Adrenal gland (tissue), 9 donors: ENCODE measurements at regions not wholly inside any gene's neighbourhood (a gene's known extent, or its start where the extent isn't known, plus 50 kb on each side); places are given as distances from the start of the nearest gene placed in this dataset.

ENCODE experiments used
- DNase-seq, 7 donors: peaks; one replicate each; pipeline ENCODE4 v3.0.0-alpha.2; 2019 to 2020
- H3K27ac ChIP-seq, 5 donors: fragments of 200-600 bp; sonication (generic) in 4 of 5; 1 replicate in 3 of 5; 2 replicates in 2 of 5; pipeline versions ENCODE4 v1.5.1 to v1.8.0; 2016 to 2020; ENCODE audit warnings: mild to moderate bottlenecking in 1 of 5
- H3K27me3 ChIP-seq: fragments of 200-600 bp; 2 replicates; pipeline ENCODE4 v1.8.0; 2021
- H3K36me3 ChIP-seq, 2 donors: fragments of 200-600 bp; replicated peaks in 1 of 2; 1 replicate in 1 of 2; 2 replicates in 1 of 2; pipeline versions ENCODE4 v1.5.1 to v1.8.0; 2018 to 2022
- H3K4me1 ChIP-seq, 2 donors: fragments of 200-600 bp; replicated peaks in 1 of 2; 1 replicate in 1 of 2; 2 replicates in 1 of 2; pipeline versions ENCODE4 v1.5.1 to v1.8.0; 2018 to 2021
- H3K4me3 ChIP-seq, 4 donors: fragments of 200-600 bp; sonication (generic) in 3 of 4; one replicate each; pipeline ENCODE4 v1.5.1; 2016 to 2018
- H3K9me3 ChIP-seq, 3 donors: fragments of 200-600 bp; sonication (generic) in 1 of 3; replicated peaks in 1 of 3; 1 replicate in 2 of 3; 2 replicates in 1 of 3; pipeline versions ENCODE4 v1.5.1 to v1.8.0; 2016 to 2021
- POLR2A ChIP-seq, 2 donors: fragments of 450-650 bp; IDR thresholded peaks; one replicate each; pipeline ENCODE4 v1.6.1; 2017; ENCODE audit warnings: antibody characterized with exemption in 2 of 2, mild to moderate bottlenecking in 2 of 2, moderate library complexity in 1 of 2
- WGBS, 4 donors: extraction: QIAGEN DNeasy Blood & Tissue Kit in 2 of 4; methylation state at CpG; one replicate each; pipeline versions ENCODE4 v1.1.5 to v1.1.7; 2013 to 2017; 5-methylcytosine and 5-hydroxymethylcytosine counted together
- intact Hi-C, 2 donors: fragments of 100-400 bp; cut with DNase I; formaldehyde crosslinking; loops; one replicate each; pipeline versions ENCODE4 v1.14.1 to v1.15.0; 2022 to 2023
- TF ChIP-seq, protein P1 (sequence below), 6 experiments: fragments of 450-650 bp in 4 of 6; fragments of 200-600 bp in 2 of 6; sonication (generic) in 1 of 6; IDR thresholded peaks; 1 replicate in 5 of 6; 2 replicates in 1 of 6; pipeline versions ENCODE4 v1.5.1 to v1.8.0; 2016 to 2021; ENCODE audit warnings: antibody characterized with exemption in 6 of 6, mild to moderate bottlenecking in 2 of 6, moderate library complexity in 1 of 6
- donor health status: healthy with polysubstance abuse.
- donor health status: Bipolar disorder and iron deficiency.
- donor health status: DM: yes; HTN: yes; CAD: no.
- donor health status: DM: no; HTN: no; CAD: no.
- donor health status: DM: no; HTN: no; CAD: no.

DNA sequence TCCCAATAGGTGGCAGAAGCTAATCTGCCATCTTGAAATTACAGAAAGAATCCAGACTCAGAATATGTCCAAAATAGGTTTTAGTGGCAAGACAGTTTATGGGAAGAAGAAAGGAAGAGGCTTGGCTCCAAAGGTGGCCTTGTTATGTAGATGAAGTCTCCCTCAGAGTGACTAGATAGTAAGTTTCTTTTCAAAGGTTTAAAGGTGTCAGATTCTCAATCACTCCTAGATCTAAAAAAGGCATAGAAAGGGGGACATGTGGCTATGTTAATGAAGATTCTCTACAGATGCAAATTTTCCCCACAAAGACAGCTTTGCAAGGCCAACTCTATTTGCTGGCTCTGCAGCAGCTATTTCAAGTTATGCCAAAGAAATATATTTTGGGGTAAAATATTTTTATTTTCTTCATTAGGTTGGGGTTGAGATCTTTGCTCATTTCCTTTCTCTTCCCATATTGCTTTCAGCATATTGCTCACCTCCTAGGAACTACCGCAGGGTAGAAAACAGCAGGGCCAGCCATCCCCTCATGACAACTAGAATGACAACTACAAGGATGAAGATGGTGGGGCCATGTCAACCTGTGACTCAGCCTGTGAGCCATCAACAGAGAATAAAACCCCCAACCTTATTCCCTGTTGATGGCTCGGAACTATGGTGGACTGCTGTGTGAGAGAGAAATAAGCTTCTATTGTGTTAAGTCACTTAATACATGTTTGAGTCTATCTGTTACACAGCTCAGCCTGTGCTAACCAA is 274.0 kb upstream of the GALNT17 start:
- no peaks in the 10 kb centered on the region for H3K9me3 ChIP-seq
- no peak overlapping the region for H3K4me3 ChIP-seq
- intact Hi-C loops, result loop anchor here (5.0 to 10.0 kb wide), 2 partner anchors 657 to 874 kb away; no protein-coding TSS in a partner anchor
- WGBS, 4 donors, result 87 to 98% (median 90%) methylated on average over 2 of the region's 2 CpGs
- DNase-seq, result no peak
- H3K4me1 ChIP-seq, result no peaks in the 10 kb centered on the region
- H3K36me3 ChIP-seq, result no peaks in the 10 kb centered on the region
- TF ChIP-seq, protein P1, sequence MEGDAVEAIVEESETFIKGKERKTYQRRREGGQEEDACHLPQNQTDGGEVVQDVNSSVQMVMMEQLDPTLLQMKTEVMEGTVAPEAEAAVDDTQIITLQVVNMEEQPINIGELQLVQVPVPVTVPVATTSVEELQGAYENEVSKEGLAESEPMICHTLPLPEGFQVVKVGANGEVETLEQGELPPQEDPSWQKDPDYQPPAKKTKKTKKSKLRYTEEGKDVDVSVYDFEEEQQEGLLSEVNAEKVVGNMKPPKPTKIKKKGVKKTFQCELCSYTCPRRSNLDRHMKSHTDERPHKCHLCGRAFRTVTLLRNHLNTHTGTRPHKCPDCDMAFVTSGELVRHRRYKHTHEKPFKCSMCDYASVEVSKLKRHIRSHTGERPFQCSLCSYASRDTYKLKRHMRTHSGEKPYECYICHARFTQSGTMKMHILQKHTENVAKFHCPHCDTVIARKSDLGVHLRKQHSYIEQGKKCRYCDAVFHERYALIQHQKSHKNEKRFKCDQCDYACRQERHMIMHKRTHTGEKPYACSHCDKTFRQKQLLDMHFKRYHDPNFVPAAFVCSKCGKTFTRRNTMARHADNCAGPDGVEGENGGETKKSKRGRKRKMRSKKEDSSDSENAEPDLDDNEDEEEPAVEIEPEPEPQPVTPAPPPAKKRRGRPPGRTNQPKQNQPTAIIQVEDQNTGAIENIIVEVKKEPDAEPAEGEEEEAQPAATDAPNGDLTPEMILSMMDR (IDR thresholded peaks at IDR 0.05), result no peak
- TF ChIP-seq POLR2A (IDR thresholded peaks at IDR 0.05), result no peak
- H3K27ac ChIP-seq, result no peak overlapping the region
- H3K27me3 ChIP-seq, result no peaks in the 10 kb centered on the region

DNA sequence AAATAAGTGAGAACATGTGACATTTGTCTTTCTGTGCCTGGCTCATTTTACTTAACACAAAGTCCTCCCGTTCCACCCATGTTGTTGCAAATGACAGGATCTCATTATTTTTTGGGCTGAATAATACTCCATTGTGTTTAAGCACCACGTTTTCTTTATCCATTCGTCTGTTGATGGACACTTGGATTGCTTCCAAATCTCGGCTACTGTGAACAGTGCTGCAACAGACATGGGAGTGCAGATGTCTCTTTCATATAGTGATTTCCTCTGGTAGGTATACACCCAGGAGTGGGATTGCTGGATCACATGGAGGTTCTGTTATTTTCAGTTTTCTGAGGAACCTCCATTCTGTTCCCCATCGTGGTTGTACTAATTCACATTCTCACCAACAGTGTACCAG is 264.4 kb upstream of the GALNT17 start:
- H3K4me3 ChIP-seq, result no peak overlapping the region
- DNase-seq, result no peak
- TF ChIP-seq, protein P1 (IDR thresholded peaks at IDR 0.05), result no peak
- no peak for TF ChIP-seq POLR2A (IDR thresholded peaks at IDR 0.05)
- no peaks in the 10 kb centered on the region for H3K36me3 ChIP-seq
- intact Hi-C loops, result no loop called here
- H3K9me3 ChIP-seq, result no peaks in the 10 kb centered on the region
- 41 to 50% (median 48%) methylated on average over 5 of the region's 5 CpGs for WGBS, 4 donors
- no peaks in the 10 kb centered on the region for H3K27me3 ChIP-seq
- no peak overlapping the region for H3K27ac ChIP-seq
- H3K4me1 ChIP-seq, result no peaks in the 10 kb centered on the region

DNA sequence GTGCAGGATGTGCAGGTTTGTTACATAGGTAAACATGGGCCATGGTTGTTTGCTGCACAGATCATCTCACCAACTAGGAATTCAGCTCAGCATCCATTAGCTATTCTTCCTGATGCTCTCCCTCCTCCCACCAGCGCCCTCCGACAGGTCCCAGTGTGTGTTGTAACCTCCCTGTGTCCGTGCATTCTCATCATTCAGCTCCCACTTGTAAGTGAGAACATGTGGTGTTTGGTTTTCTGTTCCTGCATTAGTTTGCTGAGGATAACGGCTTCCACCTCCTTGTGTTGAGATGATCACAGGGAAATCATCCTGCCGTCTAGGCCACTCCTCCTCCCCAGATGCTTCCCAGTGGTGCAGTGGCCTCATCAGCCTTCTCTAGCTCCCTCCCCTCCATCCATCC is 261.6 kb upstream of the GALNT17 start:
- Histone ChIP-seq H3K27me3 (no peaks in the 10 kb centered on the region), H3K27ac (no peak overlapping the region), H3K36me3 (no peaks in the 10 kb centered on the region), H3K4me1 (no peaks in the 10 kb centered on the region), H3K9me3 (no peaks in the 10 kb centered on the region), H3K4me3 (no peak overlapping the region)
- WGBS, 4 donors, result 61 to 72% (median 68%) methylated on average over 5 of the region's 5 CpGs
- TF ChIP-seq POLR2A (IDR thresholded peaks at IDR 0.05), result no peak
- TF ChIP-seq, protein P1 (IDR thresholded peaks at IDR 0.05), result no peak
- DNase-seq, result no peak
- intact Hi-C loops, result no loop called here

DNA sequence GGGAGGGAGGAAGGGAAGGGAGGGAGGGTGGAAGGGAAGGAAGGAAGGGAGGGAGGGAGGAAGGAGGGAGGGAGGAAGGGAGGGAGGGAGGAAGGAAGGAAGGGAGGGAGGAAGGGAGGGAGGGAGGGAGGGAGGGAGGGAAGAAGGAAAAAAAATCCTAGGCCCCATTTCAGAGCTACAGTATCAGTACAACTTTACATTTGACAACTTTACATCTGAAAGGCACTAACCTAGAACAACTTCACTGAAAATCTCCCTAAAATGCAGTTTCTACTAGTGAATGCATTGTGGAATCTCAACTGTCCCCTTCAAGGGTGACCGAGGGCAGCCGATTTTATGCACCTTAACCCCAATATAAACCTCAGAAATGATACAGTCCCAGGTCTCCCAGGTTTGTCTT is 259.8 kb upstream of the GALNT17 start:
- no peaks in the 10 kb centered on the region for H3K9me3 ChIP-seq
- no peak overlapping the region for H3K4me3 ChIP-seq
- no peak overlapping the region for H3K27ac ChIP-seq
- H3K36me3 ChIP-seq, result no peaks in the 10 kb centered on the region
- DNase-seq, result no peak
- no peaks in the 10 kb centered on the region for H3K27me3 ChIP-seq
- TF ChIP-seq POLR2A (IDR thresholded peaks at IDR 0.05), result no peak
- TF ChIP-seq, protein P1 (IDR thresholded peaks at IDR 0.05), result no peak
- WGBS, 4 donors, result 40 to 50% (median 44%) methylated on average over 2 of the region's 2 CpGs
- intact Hi-C loops, result no loop called here
- no peaks in the 10 kb centered on the region for H3K4me1 ChIP-seq
